Caco-2 (cell line): ENCODE measurements at regions not wholly inside any gene's neighbourhood (a gene's known extent, or its start where the extent isn't known, plus 50 kb on each side); places are given as distances from the start of the nearest gene placed in this dataset.

Experiments used
- BruUV-seq: library from RNA; stranded (reverse); fragments of 400-500 nt; replicated peaks from 2 replicates; lab custom pipeline; 2021; lab: Mats Ljungman, UMichigan
- CTCF ChIA-PET: fragments of 300-600 bp; sonication (Branson Sonifier 250); formaldehyde crosslinking; loops from one replicate; lab custom pipeline; 2022; ENCODE audit warnings: antibody characterized with exemption; lab: Charles Lee
- POLR2A ChIA-PET: fragments of 300-600 bp; sonication (Branson Sonifier 250); formaldehyde crosslinking; loops from one replicate; lab custom pipeline; 2022; ENCODE audit warnings: antibody characterized with exemption; lab: Charles Lee
- DNase-seq, 2 experiments: peaks; one replicate each; pipeline versions ENCODE4 v3.0.0 to v3.0.0-alpha.2; 2020 to 2022
- H3K27me3 ChIP-seq: replicated peaks from 2 replicates; pipeline ENCODE4 v1.6.0; 2011; ENCODE audit warnings: low read length; ENCODE audit not compliant: control insufficient read depth, insufficient read depth
- H3K36me3 ChIP-seq: 2 replicates; pipeline ENCODE4 v1.5.1; 2011; ENCODE audit warnings: low read length; ENCODE audit not compliant: control insufficient read depth, insufficient read depth
- H3K4me1 ChIP-seq: fragments of 250-450 bp; sonication (Bioruptor Pico); 2 replicates; pipeline ENCODE4 v1.5.1; 2020; ENCODE audit warnings: mild to moderate bottlenecking
- H3K4me3 ChIP-seq: 2 replicates; pipeline ENCODE4 v1.5.1; 2011; ENCODE audit warnings: low read depth, mild to moderate bottlenecking, control low read depth, low read length
- H3K9me3 ChIP-seq: fragments of 250-450 bp; sonication (Bioruptor Pico); 2 replicates; pipeline ENCODE4 v1.5.1; 2020; ENCODE audit warnings: mild to moderate bottlenecking, moderate library complexity
- H3K27ac Mint-ChIP-seq: one replicate; pipeline ENCODE4 v1.8.0; 2022; ENCODE audit warnings: mixed read lengths; ENCODE audit not compliant: unreplicated experiment
- H3K27me3 Mint-ChIP-seq: one replicate; pipeline ENCODE4 v1.8.0; 2022; ENCODE audit warnings: mixed read lengths; ENCODE audit not compliant: insufficient read depth, unreplicated experiment
- H3K36me3 Mint-ChIP-seq: one replicate; pipeline ENCODE4 v1.8.0; 2022; ENCODE audit warnings: mild to moderate bottlenecking, mixed read lengths; ENCODE audit not compliant: insufficient read depth, unreplicated experiment
- H3K4me1 Mint-ChIP-seq: one replicate; pipeline ENCODE4 v1.8.0; 2022; ENCODE audit warnings: low read depth, mixed read lengths; ENCODE audit not compliant: unreplicated experiment
- H3K4me3 Mint-ChIP-seq: one replicate; pipeline ENCODE4 v1.8.0; 2022; ENCODE audit warnings: mild to moderate bottlenecking, moderate library complexity, mixed read lengths; ENCODE audit not compliant: unreplicated experiment
- H3K9me3 Mint-ChIP-seq: one replicate; pipeline ENCODE4 v1.8.0; 2022; ENCODE audit warnings: mixed read lengths; ENCODE audit not compliant: unreplicated experiment
- intact Hi-C: fragments of 100-400 bp; cut with micrococcal nuclease; formaldehyde crosslinking; loops from one replicate; pipeline ENCODE4 v1.10.0; 2022; ENCODE audit not compliant: unreplicated experiment
- TF ChIP-seq, protein P1 (sequence below), 2 experiments: fragments of 200-600 bp in 1 of 2; IDR thresholded peaks; 1 replicate in 1 of 2; 2 replicates in 1 of 2; pipeline versions ENCODE4 v1.5.1 to v1.8.0; 2011 to 2022; ENCODE audit warnings: antibody characterized with exemption in 1 of 2, control low read depth in 1 of 2, inconsistent platforms in 1 of 2, low read depth in 1 of 2, low read length in 1 of 2, mild to moderate bottlenecking in 1 of 2, moderate library complexity in 1 of 2; ENCODE audit not compliant: insufficient read depth in 1 of 2, severe bottlenecking in 1 of 2, unreplicated experiment in 1 of 2

GRCh38 chr4:187258651-187259401 lies 535.2 kb upstream of the FAT1 start:
- Histone ChIP-seq H3K4me3 (no peak overlapping the region), H3K36me3 (no peaks in the 10 kb centered on the region), H3K27me3 (no peaks in the 10 kb centered on the region), H3K4me1 (no peaks in the 10 kb centered on the region), H3K9me3 (no peaks in the 10 kb centered on the region)
- H3K4me3 Mint-ChIP-seq, result no peak overlapping the region
- POLR2A ChIA-PET, result no interaction called here
- no peak for DNase-seq
- CTCF ChIA-PET, result no interaction called here
- H3K27ac Mint-ChIP-seq, result no peak overlapping the region
- BruUV-seq, result no TSS peak
- no peaks in the 10 kb centered on the region for H3K36me3 Mint-ChIP-seq
- no peaks in the 10 kb centered on the region for H3K27me3 Mint-ChIP-seq
- TF ChIP-seq, protein P1, sequence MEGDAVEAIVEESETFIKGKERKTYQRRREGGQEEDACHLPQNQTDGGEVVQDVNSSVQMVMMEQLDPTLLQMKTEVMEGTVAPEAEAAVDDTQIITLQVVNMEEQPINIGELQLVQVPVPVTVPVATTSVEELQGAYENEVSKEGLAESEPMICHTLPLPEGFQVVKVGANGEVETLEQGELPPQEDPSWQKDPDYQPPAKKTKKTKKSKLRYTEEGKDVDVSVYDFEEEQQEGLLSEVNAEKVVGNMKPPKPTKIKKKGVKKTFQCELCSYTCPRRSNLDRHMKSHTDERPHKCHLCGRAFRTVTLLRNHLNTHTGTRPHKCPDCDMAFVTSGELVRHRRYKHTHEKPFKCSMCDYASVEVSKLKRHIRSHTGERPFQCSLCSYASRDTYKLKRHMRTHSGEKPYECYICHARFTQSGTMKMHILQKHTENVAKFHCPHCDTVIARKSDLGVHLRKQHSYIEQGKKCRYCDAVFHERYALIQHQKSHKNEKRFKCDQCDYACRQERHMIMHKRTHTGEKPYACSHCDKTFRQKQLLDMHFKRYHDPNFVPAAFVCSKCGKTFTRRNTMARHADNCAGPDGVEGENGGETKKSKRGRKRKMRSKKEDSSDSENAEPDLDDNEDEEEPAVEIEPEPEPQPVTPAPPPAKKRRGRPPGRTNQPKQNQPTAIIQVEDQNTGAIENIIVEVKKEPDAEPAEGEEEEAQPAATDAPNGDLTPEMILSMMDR (IDR thresholded peaks at IDR 0.05; ENCODE audit: insufficient read depth in 1 of 2, low read depth in 1 of 2, low read length in 1 of 2, severe bottlenecking in 1 of 2, unreplicated experiment in 1 of 2), result no peak
- no peaks in the 10 kb centered on the region for H3K9me3 Mint-ChIP-seq
- H3K4me1 Mint-ChIP-seq, result no peaks in the 10 kb centered on the region
- intact Hi-C loops, result no loop called here

DNA sequence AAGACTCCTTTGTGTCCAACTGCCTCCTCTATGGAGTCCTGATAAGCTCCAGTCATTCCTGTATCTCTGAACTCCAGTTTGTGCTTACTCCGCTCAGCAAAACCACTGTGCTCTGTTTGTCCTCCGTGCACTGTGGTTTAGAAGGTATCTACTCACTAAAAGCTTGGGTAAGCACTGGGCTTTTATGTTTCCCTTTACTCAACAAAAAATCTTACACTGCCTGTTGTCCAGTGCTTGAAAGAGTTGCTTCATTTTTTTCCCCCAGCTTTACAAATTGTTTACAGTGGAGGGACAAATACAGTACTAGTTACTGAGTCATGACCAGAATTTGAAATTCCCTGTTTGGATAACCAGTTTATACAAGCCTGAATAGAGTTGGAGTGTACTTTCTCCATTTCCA lies 545.3 kb upstream of the FAT1 start:
- H3K4me3 Mint-ChIP-seq, result no peak overlapping the region
- no peaks in the 10 kb centered on the region for H3K4me1 ChIP-seq
- no peak overlapping the region for H3K4me3 ChIP-seq
- no peaks in the 10 kb centered on the region for H3K36me3 Mint-ChIP-seq
- no peaks in the 10 kb centered on the region for H3K4me1 Mint-ChIP-seq
- no peaks in the 10 kb centered on the region for H3K9me3 ChIP-seq
- TF ChIP-seq, protein P1 (IDR thresholded peaks at IDR 0.05; ENCODE audit: insufficient read depth in 1 of 2, low read depth in 1 of 2, low read length in 1 of 2, severe bottlenecking in 1 of 2, unreplicated experiment in 1 of 2), result no peak
- H3K27me3 Mint-ChIP-seq, result no peaks in the 10 kb centered on the region
- no peak for DNase-seq
- intact Hi-C loops, result no loop called here
- BruUV-seq, result no TSS peak
- ChIA-PET CTCF (no interaction called here), POLR2A (no interaction called here)
- H3K27ac Mint-ChIP-seq, result no peak overlapping the region
- no peaks in the 10 kb centered on the region for H3K9me3 Mint-ChIP-seq
- no peaks in the 10 kb centered on the region for H3K27me3 ChIP-seq
- no peaks in the 10 kb centered on the region for H3K36me3 ChIP-seq

GRCh38 chr4:187270154-187270553 lies 546.5 kb upstream of the FAT1 start:
- H3K27ac Mint-ChIP-seq, result no peak overlapping the region
- no peak for DNase-seq
- Histone ChIP-seq H3K27me3 (no peaks in the 10 kb centered on the region), H3K4me1 (no peaks in the 10 kb centered on the region), H3K4me3 (no peak overlapping the region), H3K9me3 (no peaks in the 10 kb centered on the region), H3K36me3 (no peaks in the 10 kb centered on the region)
- no peaks in the 10 kb centered on the region for H3K4me1 Mint-ChIP-seq
- intact Hi-C loops, result no loop called here
- BruUV-seq, result no TSS peak
- H3K4me3 Mint-ChIP-seq, result no peak overlapping the region
- H3K27me3 Mint-ChIP-seq, result no peaks in the 10 kb centered on the region
- no peaks in the 10 kb centered on the region for H3K9me3 Mint-ChIP-seq
- CTCF ChIA-PET, result no interaction called here
- H3K36me3 Mint-ChIP-seq, result no peaks in the 10 kb centered on the region
- TF ChIP-seq, protein P1 (IDR thresholded peaks at IDR 0.05; ENCODE audit: insufficient read depth in 1 of 2, low read depth in 1 of 2, low read length in 1 of 2, severe bottlenecking in 1 of 2, unreplicated experiment in 1 of 2), result no peak
- POLR2A ChIA-PET, result no interaction called here
